Activated CD4-positive, alpha-beta T cell treated with anti-CD3 and anti-CD28 coated beads, Interleukin-2, amount 10 ng/mL, durations not matched to agents 7 days and 5 days (primary cell): ENCODE measurements at regions not wholly inside any gene's neighbourhood (a gene's known extent, or its start where the extent isn't known, plus 50 kb on each side); places are given as distances from the start of the nearest gene placed in this dataset.

ENCODE experiments used
- CTCF ChIA-PET: fragments of 350-600 bp; sonication (Branson Sonifier 250); formaldehyde crosslinking; loops from one replicate; lab custom pipeline; 2021; ENCODE audit warnings: antibody characterized with exemption; lab: Charles Lee
- POLR2A ChIA-PET: fragments of 350-600 bp; sonication (Branson Sonifier 250); formaldehyde crosslinking; loops from one replicate; lab custom pipeline; 2021; ENCODE audit warnings: antibody characterized with exemption; lab: Charles Lee
- DNase-seq: peaks from one replicate; pipeline ENCODE4 v3.0.0-alpha.2; 2020
- H3K27ac Mint-ChIP-seq: one replicate; pipeline ENCODE4 v1.8.0; 2021; ENCODE audit warnings: mild to moderate bottlenecking, moderate library complexity, mixed read lengths
- H3K27me3 Mint-ChIP-seq: one replicate; pipeline ENCODE4 v1.8.0; 2021; ENCODE audit warnings: mixed read lengths
- H3K36me3 Mint-ChIP-seq: one replicate; pipeline ENCODE4 v1.8.0; 2021; ENCODE audit warnings: low read depth, mixed read lengths
- H3K4me1 Mint-ChIP-seq: one replicate; pipeline ENCODE4 v1.8.0; 2021; ENCODE audit warnings: mixed read lengths
- H3K4me3 Mint-ChIP-seq: one replicate; pipeline ENCODE4 v1.8.0; 2021; ENCODE audit warnings: mild to moderate bottlenecking, moderate library complexity, mixed read lengths
- H3K9me3 Mint-ChIP-seq: one replicate; pipeline ENCODE4 v1.8.0; 2021; ENCODE audit warnings: mixed read lengths

DNA sequence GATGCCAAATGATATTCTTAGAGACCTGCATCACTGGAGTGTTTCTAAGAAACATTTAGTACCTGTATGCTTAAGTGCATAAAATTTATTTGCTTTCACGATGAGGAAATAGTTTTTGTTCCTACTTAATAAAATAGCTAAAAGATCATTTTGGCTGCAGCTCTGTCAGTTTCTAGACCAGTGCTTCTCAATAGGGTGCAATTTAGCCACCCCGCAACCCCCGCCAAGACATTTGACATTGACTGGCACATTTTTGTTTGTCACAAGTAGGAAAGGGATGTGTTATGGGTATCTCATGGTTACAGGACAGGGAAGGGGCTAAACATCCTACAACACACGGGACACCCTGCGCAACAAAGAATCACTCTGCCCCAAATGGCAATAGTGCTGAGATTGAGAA, 335.7 kb upstream of the HSF2 start:
- Mint-ChIP-seq H3K9me3 (no peaks in the 10 kb centered on the region), H3K4me3 (no peak overlapping the region), H3K27ac (no peak overlapping the region), H3K27me3 (no peaks in the 10 kb centered on the region), H3K36me3 (no peaks in the 10 kb centered on the region), H3K4me1 (no peaks in the 10 kb centered on the region)
- POLR2A ChIA-PET, result no interaction called here
- CTCF ChIA-PET, result no interaction called here
- DNase-seq, result no peak

DNA sequence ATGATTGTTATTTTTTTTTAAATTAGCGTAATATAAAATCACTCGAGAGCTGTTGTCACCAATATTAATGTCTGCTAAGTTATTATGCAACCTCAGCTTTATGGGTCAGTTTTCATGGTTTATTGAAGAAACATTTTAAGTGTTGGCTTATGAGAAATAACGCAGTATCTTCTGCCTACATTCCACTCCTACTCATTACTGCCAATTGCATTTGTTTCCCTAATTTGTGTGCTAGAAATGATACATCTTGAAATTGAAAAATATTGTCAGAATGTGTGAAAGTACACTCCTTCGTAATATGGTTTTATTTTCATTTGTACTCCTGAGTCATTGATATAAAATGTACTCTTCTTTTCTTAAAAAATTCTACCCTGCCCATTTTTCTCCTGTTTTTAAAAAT, 333.3 kb upstream of the HSF2 start:
- no peaks in the 10 kb centered on the region for H3K27me3 Mint-ChIP-seq
- CTCF ChIA-PET, result interaction anchor here (0.6 kb wide), 1 partner anchor 44 kb away, joined by 4 read pairs; no protein-coding TSS in a partner anchor
- no peak overlapping the region for H3K4me3 Mint-ChIP-seq
- no peaks in the 10 kb centered on the region for H3K36me3 Mint-ChIP-seq
- POLR2A ChIA-PET, result no interaction called here
- H3K9me3 Mint-ChIP-seq, result no peaks in the 10 kb centered on the region
- DNase-seq, result no peak
- no peaks in the 10 kb centered on the region for H3K4me1 Mint-ChIP-seq
- H3K27ac Mint-ChIP-seq, result no peak overlapping the region

DNA sequence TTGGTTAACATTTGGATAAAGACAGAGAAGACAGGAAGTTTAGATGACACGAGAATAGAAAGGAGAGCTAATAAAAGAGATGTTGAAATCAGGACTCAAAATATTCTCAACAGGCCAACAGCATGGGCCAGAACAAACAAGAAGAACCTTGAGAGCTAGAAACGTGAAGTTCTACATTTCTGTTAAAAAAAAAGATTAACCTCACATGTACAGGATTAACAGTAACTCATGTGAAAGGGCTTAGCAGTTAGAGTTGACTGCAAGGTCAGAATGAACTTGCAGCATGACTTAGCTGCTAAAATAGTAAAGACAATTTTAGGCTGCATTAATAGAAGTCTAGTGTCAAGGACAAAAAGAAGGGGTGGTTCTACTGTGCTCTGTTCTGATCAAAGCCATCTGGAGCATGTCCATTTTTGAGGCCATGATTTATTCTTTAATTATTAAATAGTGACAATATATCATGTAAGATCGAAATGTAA, 331.1 kb upstream of the HSF2 start:
- ChIA-PET CTCF (no interaction called here), POLR2A (no interaction called here)
- H3K4me1 Mint-ChIP-seq, result no peaks in the 10 kb centered on the region
- H3K9me3 Mint-ChIP-seq, result no peaks in the 10 kb centered on the region
- no peak overlapping the region for H3K4me3 Mint-ChIP-seq
- H3K36me3 Mint-ChIP-seq, result no peaks in the 10 kb centered on the region
- no peak overlapping the region for H3K27ac Mint-ChIP-seq
- H3K27me3 Mint-ChIP-seq, result no peaks in the 10 kb centered on the region
- no peak for DNase-seq

DNA sequence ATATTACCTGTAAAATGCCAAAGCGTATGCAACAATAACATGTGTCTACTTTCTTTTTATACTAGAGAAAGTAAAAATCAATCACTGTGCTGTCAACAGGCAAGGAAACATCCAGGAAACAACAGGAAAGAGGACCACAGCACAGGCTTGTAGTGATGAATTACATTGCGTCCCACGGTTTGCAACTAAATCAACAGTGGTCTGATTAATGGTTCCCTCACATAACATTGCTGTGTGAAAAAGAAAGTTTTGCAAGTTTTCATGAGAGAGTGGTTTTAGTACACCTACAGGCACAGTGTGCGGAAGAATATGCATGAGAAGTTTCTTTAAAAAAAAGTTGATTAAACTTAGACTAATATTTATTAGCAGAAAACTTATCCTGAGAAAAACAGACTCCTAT, 329.5 kb upstream of the HSF2 start:
- Mint-ChIP-seq H3K4me3 (no peak overlapping the region), H3K9me3 (no peaks in the 10 kb centered on the region), H3K36me3 (no peaks in the 10 kb centered on the region), H3K4me1 (no peaks in the 10 kb centered on the region), H3K27ac (no peak overlapping the region), H3K27me3 (no peaks in the 10 kb centered on the region)
- CTCF ChIA-PET, result no interaction called here
- POLR2A ChIA-PET, result no interaction called here
- no peak for DNase-seq

DNA sequence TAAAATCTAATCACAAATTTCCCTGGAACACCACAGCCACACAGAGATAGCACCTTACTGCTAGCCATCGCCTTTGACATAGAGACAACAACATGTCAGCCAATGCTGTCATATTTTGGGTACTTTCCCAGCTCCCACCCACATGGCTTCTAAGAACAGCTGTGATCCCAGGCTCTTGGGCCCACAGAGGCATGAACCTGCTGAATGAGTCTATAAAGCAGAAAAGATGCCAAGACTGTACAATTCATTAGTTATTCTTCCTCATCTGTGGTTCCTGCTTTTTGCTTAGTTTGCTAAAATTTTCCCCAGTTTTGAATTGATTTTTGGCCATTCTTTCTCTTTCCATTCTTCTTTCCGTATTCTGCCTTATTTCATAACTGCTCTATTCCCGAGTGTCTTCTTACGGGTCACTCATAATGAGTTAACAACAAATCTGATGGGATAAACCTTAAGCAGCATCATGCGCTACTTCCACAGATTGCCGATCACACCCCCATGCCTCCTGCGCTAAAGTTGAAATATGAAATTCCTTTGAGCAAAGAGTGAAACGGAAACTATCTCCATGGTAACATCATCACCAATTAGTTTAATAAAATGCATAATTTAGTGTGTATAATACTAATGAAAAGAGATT, 327.3 kb upstream of the HSF2 start:
- Mint-ChIP-seq H3K27me3 (no peaks in the 10 kb centered on the region), H3K4me1 (no peaks in the 10 kb centered on the region), H3K36me3 (no peaks in the 10 kb centered on the region), H3K27ac (no peak overlapping the region), H3K4me3 (no peak overlapping the region), H3K9me3 (no peaks in the 10 kb centered on the region)
- no peak for DNase-seq
- POLR2A ChIA-PET, result no interaction called here
- CTCF ChIA-PET, result interaction anchor here (0.9 kb wide), 1 partner anchor 10 kb away, joined by 5 read pairs; no protein-coding TSS in a partner anchor

DNA sequence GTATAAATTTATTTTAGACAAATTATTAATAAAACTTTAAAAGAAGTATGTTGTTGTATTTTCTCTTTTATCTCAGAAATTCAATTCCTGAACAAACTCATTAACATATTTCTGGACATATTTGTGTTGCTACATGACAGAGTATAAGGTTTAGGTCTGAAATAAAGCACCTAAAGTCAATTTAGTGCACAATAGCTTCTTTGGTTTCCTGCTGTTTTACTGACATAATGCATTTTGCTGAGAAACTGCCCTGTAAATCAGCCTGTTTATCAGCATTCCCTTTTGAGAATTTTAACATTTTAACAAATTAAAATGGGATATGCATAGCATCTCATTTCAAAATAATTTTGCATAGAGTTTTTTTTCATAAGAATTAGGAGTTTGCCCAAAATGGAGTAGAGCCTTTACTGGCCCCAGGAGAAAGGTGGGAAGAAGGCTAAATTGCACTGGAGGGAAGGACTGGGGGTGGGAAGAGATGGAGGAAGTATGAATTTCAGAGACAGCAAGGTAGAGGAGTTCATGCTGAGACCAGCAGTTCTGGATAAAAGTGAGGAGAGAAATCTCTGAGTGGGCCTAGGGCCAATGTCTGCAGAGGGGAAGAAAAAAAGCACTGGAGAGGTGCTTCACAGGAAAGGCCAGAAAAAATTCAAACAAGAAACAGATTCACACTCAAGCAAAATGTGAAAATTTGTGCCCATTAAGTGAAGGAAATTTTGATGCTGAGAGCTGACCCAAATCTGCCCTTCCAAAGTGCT, 324.2 kb upstream of the HSF2 start:
- H3K27me3 Mint-ChIP-seq, result no peaks in the 10 kb centered on the region
- POLR2A ChIA-PET, result no interaction called here
- no peaks in the 10 kb centered on the region for H3K9me3 Mint-ChIP-seq
- no peak overlapping the region for H3K4me3 Mint-ChIP-seq
- no peak for DNase-seq
- no peak overlapping the region for H3K27ac Mint-ChIP-seq
- H3K4me1 Mint-ChIP-seq, result no peaks in the 10 kb centered on the region
- no peaks in the 10 kb centered on the region for H3K36me3 Mint-ChIP-seq
- CTCF ChIA-PET, result no interaction called here

DNA sequence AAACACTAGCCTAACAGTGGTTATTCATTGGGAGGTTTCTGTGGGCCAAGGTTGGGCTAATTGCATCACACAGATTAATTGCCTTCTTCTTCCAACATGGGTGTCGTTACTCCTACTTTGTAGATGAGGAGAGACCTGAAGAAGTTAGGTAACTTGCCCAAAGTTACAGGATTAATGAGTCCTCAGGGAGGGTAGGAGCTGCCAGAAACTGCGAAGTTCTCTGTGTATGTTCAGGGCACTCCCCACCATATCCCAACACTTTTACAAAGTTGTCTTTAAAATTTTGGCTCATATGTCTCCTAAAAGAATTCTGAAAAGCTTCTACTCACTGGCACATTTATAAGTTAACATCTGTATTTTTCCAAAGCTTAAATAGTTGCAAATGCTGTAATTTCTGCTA, 323.5 kb upstream of the HSF2 start:
- H3K36me3 Mint-ChIP-seq, result no peaks in the 10 kb centered on the region
- H3K4me1 Mint-ChIP-seq, result no peaks in the 10 kb centered on the region
- POLR2A ChIA-PET, result no interaction called here
- CTCF ChIA-PET, result interaction anchor here (0.6 kb wide), 1 partner anchor 1185 kb away, joined by 5 read pairs; no protein-coding TSS in a partner anchor
- no peaks in the 10 kb centered on the region for H3K9me3 Mint-ChIP-seq
- H3K4me3 Mint-ChIP-seq, result no peak overlapping the region
- no peak for DNase-seq
- H3K27ac Mint-ChIP-seq, result no peak overlapping the region
- no peaks in the 10 kb centered on the region for H3K27me3 Mint-ChIP-seq

DNA sequence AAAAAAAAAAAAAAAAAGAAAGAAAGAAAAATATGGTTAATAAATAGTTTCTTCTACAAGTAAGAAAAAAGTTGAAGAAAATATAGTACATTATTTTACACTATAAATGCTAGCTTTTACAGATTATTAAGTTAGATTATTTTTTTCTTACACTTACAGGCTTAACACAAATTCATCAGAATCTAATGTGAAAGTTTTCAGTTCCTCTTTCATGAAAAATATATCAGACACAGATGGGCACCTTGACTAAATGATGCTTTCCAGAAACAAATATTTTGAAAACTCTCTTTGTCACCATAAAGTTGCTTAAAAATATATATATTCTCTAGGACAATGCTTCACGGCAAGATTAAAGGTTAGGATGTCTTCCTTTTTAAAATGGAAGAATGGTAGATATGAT, 321.8 kb upstream of the HSF2 start:
- Mint-ChIP-seq H3K4me1 (no peaks in the 10 kb centered on the region), H3K27ac (no peak overlapping the region), H3K9me3 (no peaks in the 10 kb centered on the region), H3K36me3 (no peaks in the 10 kb centered on the region), H3K27me3 (no peaks in the 10 kb centered on the region), H3K4me3 (no peak overlapping the region)
- no peak for DNase-seq
- CTCF ChIA-PET, result no interaction called here
- POLR2A ChIA-PET, result no interaction called here

DNA sequence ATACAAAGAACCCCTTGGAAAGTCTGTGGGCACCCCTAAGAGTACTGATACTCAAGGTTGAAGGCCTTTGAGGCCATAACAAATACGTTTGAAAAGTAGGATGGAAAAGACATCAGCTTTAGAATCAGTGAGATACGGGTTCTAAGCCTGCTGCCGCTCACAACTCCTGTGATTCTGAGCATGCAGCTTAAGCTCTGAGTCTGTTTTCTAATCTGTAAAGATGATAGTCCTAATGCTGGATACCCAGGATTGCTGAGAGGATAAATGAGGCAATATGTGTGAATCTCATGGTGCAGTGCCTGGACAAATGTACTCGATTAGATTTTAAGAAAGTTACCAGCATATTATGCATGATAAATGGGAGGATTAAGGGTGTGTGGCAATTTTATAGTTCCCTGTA, 321.0 kb upstream of the HSF2 start:
- H3K36me3 Mint-ChIP-seq, result no peaks in the 10 kb centered on the region
- CTCF ChIA-PET, result no interaction called here
- H3K27me3 Mint-ChIP-seq, result no peaks in the 10 kb centered on the region
- H3K4me1 Mint-ChIP-seq, result no peaks in the 10 kb centered on the region
- POLR2A ChIA-PET, result no interaction called here
- no peak overlapping the region for H3K27ac Mint-ChIP-seq
- H3K9me3 Mint-ChIP-seq, result no peaks in the 10 kb centered on the region
- H3K4me3 Mint-ChIP-seq, result no peak overlapping the region
- DNase-seq, result no peak

DNA sequence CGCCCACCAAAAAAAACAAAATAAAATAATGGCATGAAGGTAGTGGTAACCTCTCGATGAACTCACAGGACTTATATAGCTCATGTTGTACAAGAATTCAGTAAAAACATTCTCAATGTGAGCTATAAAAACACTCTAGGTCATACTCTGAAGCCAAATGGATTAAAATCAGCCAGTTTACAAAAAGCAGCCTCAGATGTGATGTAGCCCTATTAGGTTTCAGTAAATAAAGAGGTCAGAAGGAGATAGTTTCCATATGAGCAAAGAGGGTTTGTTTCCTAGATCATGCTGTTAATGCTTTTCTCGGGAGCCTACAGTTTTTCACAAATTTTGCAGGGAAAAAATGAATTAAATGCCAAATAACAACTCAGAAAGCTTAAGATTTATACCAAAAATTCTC, 319.5 kb upstream of the HSF2 start:
- H3K4me1 Mint-ChIP-seq, result no peaks in the 10 kb centered on the region
- H3K4me3 Mint-ChIP-seq, result no peak overlapping the region
- H3K9me3 Mint-ChIP-seq, result no peaks in the 10 kb centered on the region
- ChIA-PET POLR2A (interaction anchor here (0.5 kb wide), 1 partner anchor 613 kb away, joined by 3 read pairs; no protein-coding TSS in a partner anchor), CTCF (interaction anchor here (0.5 kb wide), 1 partner anchor 20 kb away, joined by 6 read pairs; no protein-coding TSS in a partner anchor)
- H3K36me3 Mint-ChIP-seq, result no peaks in the 10 kb centered on the region
- no peak overlapping the region for H3K27ac Mint-ChIP-seq
- no peaks in the 10 kb centered on the region for H3K27me3 Mint-ChIP-seq
- no peak for DNase-seq

DNA sequence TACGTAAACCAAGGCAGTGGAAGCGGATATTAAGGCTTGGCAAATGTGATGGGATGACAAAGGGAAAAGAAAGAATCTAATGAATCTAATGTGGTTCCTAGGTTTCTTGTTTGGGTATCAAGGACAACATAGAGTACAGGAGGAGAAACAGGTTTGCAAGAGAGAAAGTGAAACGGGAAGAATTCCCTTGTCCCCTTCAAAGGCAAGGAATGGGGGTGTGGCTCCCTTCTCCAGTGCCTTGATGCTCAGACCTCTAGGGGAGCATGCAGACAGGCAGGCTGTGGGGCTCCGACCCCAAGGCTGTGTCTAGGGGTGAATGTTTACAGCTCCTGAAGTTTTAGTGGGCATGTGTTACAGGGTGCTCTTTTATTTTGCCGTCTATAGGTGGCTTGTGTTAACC, 317.5 kb upstream of the HSF2 start:
- no peaks in the 10 kb centered on the region for H3K9me3 Mint-ChIP-seq
- no peak overlapping the region for H3K27ac Mint-ChIP-seq
- H3K36me3 Mint-ChIP-seq, result no peaks in the 10 kb centered on the region
- H3K4me1 Mint-ChIP-seq, result no peaks in the 10 kb centered on the region
- ChIA-PET POLR2A (no interaction called here), CTCF (no interaction called here)
- H3K27me3 Mint-ChIP-seq, result no peaks in the 10 kb centered on the region
- H3K4me3 Mint-ChIP-seq, result no peak overlapping the region
- no peak for DNase-seq

DNA sequence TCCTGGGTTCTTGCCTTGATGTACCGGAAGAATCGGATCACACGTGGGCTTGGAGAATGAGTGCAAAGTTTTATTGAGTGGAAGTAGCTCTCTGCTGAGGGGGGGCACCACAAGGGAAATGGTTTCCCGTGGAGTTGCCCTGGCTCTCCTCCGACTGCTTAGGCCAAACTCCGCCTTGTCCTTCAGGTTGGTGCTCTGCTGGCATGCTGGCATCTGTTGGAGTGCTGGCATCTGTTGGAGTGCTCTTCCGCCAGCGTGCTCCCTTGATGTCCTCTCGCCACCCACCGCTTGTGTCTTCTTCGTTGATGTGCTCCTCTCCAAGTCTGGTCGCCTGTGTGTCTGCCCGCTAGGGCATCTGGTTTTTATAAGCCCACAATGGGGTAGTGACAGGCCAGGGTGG, 317.1 kb upstream of the HSF2 start:
- Mint-ChIP-seq H3K27me3 (no peaks in the 10 kb centered on the region), H3K36me3 (no peaks in the 10 kb centered on the region), H3K9me3 (no peaks in the 10 kb centered on the region), H3K27ac (no peak overlapping the region), H3K4me3 (no peak overlapping the region), H3K4me1 (no peaks in the 10 kb centered on the region)
- DNase-seq, result no peak
- POLR2A ChIA-PET, result no interaction called here
- CTCF ChIA-PET, result no interaction called here

DNA sequence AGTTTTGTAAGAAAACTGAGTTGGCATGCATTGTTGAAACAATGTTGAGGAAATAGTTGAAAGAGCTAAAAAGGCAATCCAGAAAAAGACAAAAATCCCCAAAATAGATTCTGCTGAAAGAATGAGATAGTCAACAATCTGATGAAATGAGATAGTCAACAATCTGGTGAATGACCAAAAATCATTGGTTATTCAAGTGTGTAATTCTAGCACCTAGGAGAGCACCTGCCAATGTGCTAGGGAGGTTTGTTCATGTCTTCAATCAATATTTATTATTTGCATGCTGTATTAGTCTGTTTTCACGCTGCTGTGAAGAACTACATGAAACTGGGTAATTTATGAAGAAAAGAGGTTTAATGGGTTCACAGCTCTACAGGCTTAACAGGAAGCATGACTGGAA, 307.1 kb upstream of the HSF2 start:
- DNase-seq, result no peak
- Mint-ChIP-seq H3K4me3 (no peak overlapping the region), H3K27me3 (no peaks in the 10 kb centered on the region), H3K4me1 (no peaks in the 10 kb centered on the region), H3K9me3 (no peaks in the 10 kb centered on the region), H3K27ac (no peak overlapping the region), H3K36me3 (no peaks in the 10 kb centered on the region)
- CTCF ChIA-PET, result no interaction called here
- POLR2A ChIA-PET, result no interaction called here
